ENCODE measurements at regions not wholly inside any gene's neighbourhood (a gene's known extent, or its start where the extent isn't known, plus 50 kb on each side); places are given as distances from the start of the nearest gene placed in this dataset.

GRCh38 chr4:14241574-14241973 lies 614.0 kb upstream of the BOD1L1 start:
- DNase-seq (ENCODE audit: low read depth in 3 of 3): no peak

GRCh38 chr4:14247767-14248166 lies 620.2 kb upstream of the BOD1L1 start:
- no peak for DNase-seq (ENCODE audit: low read depth in 3 of 3)

GRCh38 chr4:14249226-14249625 lies 621.7 kb upstream of the BOD1L1 start:
- no peak for DNase-seq (ENCODE audit: low read depth in 3 of 3)

DNA sequence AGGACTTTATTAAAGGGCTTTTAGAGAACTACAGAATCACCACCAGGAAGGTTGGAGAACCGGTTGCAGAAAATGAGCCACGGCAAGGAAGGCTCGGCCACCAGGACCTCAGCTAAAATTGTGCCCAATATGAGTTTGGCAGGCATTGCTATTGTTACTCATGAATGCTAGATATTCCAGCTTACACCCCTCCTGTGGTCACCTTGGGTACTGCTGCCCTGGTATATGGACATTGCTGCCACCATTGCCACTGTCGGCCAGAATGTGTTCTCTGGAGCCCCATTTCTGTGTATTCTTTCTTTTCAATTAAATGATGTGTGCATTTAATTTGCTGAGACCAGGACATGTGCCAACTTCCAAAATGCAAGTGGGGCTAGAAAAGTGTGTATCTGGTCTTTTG lies 626.7 kb upstream of the BOD1L1 start:
- no peak for DNase-seq (ENCODE audit: low read depth in 3 of 3)

DNA sequence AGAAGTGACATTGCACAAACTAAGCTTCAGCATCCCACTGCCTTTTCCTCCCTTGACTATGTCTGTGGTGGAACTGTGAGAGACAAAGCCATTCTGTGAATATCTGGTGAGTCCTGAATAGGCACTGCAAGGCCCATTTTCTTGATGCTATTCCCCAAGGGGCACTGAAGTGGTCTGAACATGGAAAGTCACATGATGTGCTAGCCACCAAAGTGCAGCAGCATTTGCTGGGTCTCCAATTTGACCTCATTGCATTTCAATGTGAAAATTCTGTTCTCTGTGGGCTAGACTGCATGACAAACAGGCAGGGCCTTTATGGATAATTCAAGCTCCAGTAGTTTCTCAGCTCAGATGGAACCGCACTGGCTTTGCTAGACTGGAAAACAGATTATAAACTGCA lies 627.4 kb upstream of the BOD1L1 start:
- DNase-seq (ENCODE audit: low read depth in 3 of 3): no peak

- DNase-seq (ENCODE audit: low read depth in 3 of 3): no peak
These were observed 630.4 kb upstream of the BOD1L1 start for GRCh38 chr4:14257903-14258302.

- DNase-seq (ENCODE audit: low read depth in 3 of 3): no peak
These were observed 632.4 kb upstream of the BOD1L1 start for GRCh38 chr4:14259936-14260335.

GRCh38 chr4:14260591-14260990 lies 633.1 kb upstream of the BOD1L1 start:
- no peak for DNase-seq (ENCODE audit: low read depth in 3 of 3)

- DNase-seq (ENCODE audit: low read depth in 3 of 3): no peak
These were observed 634.7 kb upstream of the BOD1L1 start for GRCh38 chr4:14262221-14262620.

DNA sequence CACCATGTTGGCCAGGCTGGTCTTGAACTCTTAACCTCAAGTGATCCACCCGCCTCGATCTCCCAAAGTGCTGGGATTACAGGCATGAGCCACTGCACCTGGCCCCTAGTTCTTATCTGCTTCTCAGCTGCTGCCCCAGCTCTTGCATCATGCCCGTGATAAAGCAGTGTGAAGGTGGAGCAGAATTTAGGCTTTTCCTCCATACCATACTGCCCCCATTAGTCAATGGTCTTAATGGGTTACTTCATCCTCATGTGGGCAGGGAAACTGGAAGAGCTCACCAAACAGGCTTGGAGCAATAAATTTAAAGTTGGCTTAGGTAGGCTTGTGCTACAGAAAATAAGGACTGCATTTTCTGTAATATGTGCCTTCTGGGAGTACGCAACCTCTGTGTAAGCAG lies 636.9 kb upstream of the BOD1L1 start:
- no peak for DNase-seq (ENCODE audit: low read depth in 3 of 3)

GRCh38 chr4:14265651-14266050 lies 638.1 kb upstream of the BOD1L1 start:
- no peak for DNase-seq (ENCODE audit: low read depth in 3 of 3)

GRCh38 chr4:14267373-14268060 lies 640.0 kb upstream of the BOD1L1 start:
- DNase-seq (ENCODE audit: low read depth in 3 of 3): no peak

DNA sequence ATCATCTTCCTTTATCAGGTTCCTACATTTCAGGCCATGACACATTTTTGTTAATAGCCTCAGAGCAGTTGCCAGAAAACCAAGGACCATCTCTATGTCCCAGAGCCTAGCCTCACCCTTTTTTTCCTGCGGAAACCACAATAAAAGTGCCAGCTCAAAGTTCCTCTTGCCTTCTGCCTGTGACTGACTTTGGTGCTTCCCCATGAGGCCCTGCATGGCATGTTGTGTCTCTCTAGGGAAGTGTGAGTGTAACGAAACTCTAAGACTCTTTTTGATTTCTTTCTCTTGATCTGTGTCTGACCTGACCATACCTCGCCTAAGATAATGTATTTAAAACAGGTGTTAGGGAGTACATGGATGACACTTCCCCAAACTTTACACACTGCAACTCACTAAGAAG lies 642.3 kb upstream of the BOD1L1 start:
- DNase-seq (ENCODE audit: low read depth in 3 of 3): no peak

DNA sequence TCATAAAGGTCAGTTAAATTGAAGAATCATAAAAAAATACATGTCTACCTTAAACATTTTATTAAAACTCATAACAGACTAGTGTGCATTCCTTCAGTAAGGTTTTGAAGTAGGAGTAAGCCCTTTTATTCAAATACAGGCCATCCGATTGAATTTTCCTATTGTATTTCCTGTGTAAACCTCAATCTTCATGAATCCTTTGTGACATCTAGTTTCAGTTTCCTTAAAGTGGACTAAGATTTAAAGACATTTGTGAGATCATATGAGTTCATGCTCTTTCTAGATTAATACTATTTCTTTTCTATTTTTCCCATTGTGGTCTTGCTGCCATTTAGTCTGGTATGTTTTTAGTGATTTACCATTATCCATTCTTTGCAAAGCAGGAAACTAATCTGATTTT lies 644.7 kb upstream of the BOD1L1 start:
- no peak for DNase-seq (ENCODE audit: low read depth in 3 of 3)

DNA sequence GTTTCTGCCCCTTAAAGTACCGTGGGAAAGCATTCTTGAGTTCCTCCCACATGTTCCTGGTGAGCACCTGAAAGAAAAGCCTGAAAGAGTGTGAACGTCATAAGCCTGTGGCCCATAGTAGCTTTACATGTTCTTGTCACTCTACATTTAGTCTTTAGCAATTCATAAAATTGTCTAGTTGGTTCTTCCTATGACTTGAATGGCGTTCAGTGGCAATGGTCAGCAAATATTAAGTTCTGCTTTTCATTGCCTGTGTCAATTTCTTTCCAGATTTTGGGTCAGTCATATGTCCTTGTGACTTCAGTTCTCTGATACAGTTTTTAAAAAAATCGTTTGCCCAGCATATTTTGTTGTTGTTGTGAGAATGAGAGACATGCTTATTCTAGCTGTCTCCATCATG lies 650.0 kb upstream of the BOD1L1 start:
- no peak for DNase-seq (ENCODE audit: low read depth in 3 of 3)

- DNase-seq (ENCODE audit: low read depth in 3 of 3): no peak
These were observed 653.0 kb upstream of the BOD1L1 start for GRCh38 chr4:14280567-14280966.

- DNase-seq (ENCODE audit: low read depth in 3 of 3): no peak
These were observed 657.1 kb upstream of the BOD1L1 start for GRCh38 chr4:14284578-14284977.

DNA sequence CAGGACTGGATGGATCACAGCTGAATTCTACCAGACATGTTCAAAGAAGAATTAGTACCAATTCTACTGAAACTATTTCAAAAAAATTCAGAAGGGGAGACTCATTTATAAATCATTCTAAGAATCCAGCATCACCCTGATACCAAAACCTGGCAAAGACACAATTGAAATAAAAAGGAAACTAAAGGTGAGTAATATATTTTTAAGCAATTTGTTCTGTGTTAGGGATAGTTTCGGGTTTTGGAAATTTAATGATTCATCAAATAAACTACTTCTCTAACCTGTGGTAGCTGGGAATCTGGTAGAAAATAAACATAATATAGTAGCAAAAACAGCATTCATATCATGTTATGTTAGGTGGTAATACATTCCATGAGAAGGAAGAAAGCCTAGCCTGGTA lies 662.2 kb upstream of the BOD1L1 start:
- DNase-seq (ENCODE audit: low read depth in 3 of 3): no peak

DNA sequence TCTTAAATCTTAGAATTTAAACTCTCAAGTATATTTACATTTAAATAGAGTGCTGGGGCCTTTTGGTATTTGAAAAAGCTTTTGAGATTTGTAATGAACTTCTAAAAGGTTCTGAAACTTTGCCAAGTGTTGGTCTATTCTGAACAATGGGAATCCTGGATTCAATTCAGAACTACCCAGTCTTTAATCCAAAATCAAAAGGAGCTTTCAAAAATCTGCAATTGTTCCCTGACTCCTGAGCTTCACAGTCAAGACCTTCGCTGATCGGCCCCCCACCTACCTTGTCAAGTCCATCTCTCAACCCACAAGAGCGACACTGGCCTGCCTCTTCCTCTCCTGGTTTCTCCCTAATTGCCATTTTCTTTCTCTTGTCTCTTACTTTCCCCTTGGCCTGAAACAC lies 666.1 kb upstream of the BOD1L1 start:
- DNase-seq (ENCODE audit: low read depth in 3 of 3): no peak

DNA sequence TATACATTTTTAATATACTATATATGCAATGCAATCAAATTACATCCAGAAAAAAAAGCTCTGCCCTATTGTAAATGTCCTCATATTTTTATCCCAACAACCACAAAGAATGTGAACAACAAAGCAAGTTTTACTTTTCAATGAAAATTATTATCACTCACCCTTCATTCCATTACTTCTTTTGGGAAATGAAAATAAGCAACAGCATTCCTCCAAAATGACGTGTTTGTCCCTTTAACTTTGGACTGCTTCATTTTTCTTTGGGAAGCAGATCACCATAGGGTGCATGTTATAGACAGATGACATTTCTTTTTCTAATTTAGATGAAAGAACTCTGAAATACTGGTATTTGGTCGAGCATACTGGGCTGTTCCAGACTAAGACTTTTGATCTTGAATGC lies 667.1 kb upstream of the BOD1L1 start:
- no peak for DNase-seq (ENCODE audit: low read depth in 3 of 3)

DNA sequence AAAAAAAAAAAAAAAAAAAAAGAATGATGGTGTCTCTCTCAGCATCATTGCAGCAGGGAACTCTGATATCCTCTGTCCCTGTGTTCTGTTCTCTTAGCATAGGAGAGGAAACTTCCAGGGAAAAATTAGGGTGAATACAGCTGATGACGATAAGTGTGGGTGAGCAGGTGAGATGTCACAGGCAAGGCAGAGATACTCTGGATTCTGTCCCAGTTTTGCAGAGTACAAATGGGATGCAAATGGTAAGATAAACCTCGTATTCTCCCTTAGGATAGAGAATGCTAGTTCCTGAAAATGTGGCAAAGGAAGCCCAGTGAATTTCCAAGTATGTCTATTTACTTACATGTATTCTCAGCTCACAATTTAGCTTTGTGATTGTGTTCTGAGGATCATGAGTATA lies 671.6 kb upstream of the BOD1L1 start:
- DNase-seq (ENCODE audit: low read depth in 3 of 3): no peak

DNA sequence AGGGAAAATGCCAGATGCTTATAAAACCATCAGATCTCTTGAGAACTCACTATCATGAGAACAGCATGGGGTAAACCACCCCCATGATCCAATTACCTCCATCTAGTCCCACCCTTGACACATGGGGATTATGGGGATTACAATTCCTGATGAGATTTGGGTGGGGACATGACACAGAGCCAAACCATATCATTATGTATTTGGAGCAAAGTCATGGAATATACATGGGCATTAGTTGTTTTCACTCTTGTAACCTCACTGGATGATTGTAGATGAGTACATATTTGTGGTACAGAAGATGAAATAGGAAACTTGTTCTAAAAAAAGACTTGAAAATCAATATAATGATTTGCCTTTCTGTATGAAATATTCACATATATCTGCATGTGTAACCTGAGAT lies 674.5 kb upstream of the BOD1L1 start:
- no peak for DNase-seq (ENCODE audit: low read depth in 3 of 3)

- DNase-seq (ENCODE audit: low read depth in 3 of 3): no peak
These were observed 676.3 kb upstream of the BOD1L1 start for GRCh38 chr4:14303856-14304255.

GRCh38 chr4:14308229-14308651 lies 680.7 kb upstream of the BOD1L1 start:
- no peak for DNase-seq (ENCODE audit: low read depth in 3 of 3)

Measured in stimulated activated CD4-positive, alpha-beta T cell treated with anti-CD3 and anti-CD28 coated beads, TNF-alpha, amount 100 ng/mL, for 4 hours (primary cell).